BLaER1 (cell line): ENCODE measurements at regions not wholly inside any gene's neighbourhood (a gene's known extent, or its start where the extent isn't known, plus 50 kb on each side); places are given as distances from the start of the nearest gene placed in this dataset.

ENCODE experiments used
- H3K27ac ChIP-seq: shearing (Covaris generic); formaldehyde crosslinking; 2 replicates; pipeline ENCODE4 v1.8.1; 2022
- H3K27me3 ChIP-seq: shearing (Covaris generic); formaldehyde crosslinking; 2 replicates; pipeline ENCODE4 v1.8.1; 2022
- H3K36me3 ChIP-seq: shearing (Covaris generic); formaldehyde crosslinking; 2 replicates; pipeline ENCODE4 v1.8.1; 2022
- H3K4me1 ChIP-seq: shearing (Covaris generic); formaldehyde crosslinking; 2 replicates; pipeline ENCODE4 v1.8.1; 2022
- H3K4me2 ChIP-seq: shearing (Covaris generic); formaldehyde crosslinking; 2 replicates; pipeline ENCODE4 v1.8.1; 2022
- H3K4me3 ChIP-seq: shearing (Covaris generic); formaldehyde crosslinking; 2 replicates; pipeline ENCODE4 v1.8.1; 2022
- H3K9ac ChIP-seq: shearing (Covaris generic); formaldehyde crosslinking; 2 replicates; pipeline ENCODE4 v1.8.1; 2022
- H3K9me3 ChIP-seq: shearing (Covaris generic); formaldehyde crosslinking; 2 replicates; pipeline ENCODE4 v1.8.1; 2022
- H4K20me1 ChIP-seq: shearing (Covaris generic); formaldehyde crosslinking; 2 replicates; pipeline ENCODE4 v1.8.1; 2022
- Cebpa-rat ChIP-seq: shearing (Covaris generic); IDR thresholded peaks from 2 replicates; pipeline ENCODE4 v1.8.1; 2022

DNA sequence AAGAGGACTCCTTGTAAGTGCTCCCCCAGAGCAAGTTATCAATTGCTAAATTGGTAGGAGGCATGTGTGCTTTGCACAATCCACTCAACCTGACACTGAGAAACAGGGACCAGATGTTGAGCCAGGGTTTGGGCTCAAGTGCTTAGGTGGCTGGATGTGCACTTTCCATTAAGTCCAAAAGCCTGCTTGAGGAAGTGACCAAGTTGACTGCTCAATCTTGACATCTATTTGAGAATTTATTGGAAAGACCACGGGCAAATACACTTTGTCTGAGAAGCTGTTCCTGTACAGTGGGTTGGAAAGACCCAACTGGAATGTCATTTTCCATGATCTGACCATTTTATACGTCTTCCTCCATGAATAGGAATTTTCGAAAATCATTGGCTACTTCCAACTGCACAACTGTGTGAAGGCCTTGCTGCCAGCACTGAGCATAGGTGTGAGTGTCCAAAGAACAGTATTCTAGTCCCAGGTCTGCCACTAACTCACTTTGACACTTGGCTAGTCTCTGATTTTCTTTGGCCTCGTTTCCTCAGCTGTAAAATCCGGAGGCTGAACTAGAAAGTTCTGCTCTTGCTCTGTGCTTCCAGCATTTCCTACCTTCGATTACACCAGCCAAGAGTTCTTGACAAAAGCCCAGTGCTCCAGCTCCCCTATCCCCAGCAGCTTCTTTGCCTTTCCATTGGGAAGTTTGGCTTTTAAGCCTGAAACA is 186.9 kb upstream of the ECI2 start:
- Histone ChIP-seq H3K27me3 (no peaks in the 10 kb centered on the region), H3K36me3 (no peaks in the 10 kb centered on the region), H4K20me1 (no peaks in the 10 kb centered on the region), H3K9me3 (peaks cover 6% of the 10 kb centered on the region; the same call in 1 of the 2 replicates), H3K4me1 (no peaks in the 10 kb centered on the region; the same call in 1 of the 2 replicates), H3K27ac (no peak overlapping the region), H3K4me2 (no peak overlapping the region), H3K4me3 (no peak overlapping the region), H3K9ac (no peak overlapping the region)
- no peak for TF ChIP-seq Cebpa-rat

DNA sequence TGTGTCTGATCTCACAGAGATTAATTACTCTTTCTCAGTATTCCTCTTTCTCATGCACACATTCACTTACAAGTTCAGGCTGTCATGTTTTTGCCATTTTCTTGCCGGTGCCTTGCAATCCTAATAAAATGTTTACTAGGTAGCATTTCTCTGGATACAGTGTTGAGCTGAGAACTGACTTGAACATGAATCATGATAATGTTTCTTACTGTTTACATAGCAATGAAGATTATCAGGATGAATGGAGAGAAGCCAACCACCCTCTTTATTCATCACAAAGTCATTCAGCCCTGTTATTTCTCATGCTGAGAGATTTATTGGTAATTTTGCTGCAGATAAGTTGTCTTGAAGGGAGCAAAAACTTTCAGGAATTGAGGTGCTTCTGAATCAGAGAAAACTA is 185.5 kb upstream of the ECI2 start:
- Histone ChIP-seq H3K4me3 (no peak overlapping the region), H3K9me3 (no peaks in the 10 kb centered on the region), H3K27ac (no peak overlapping the region), H3K4me2 (no peak overlapping the region), H3K9ac (no peak overlapping the region), H4K20me1 (no peaks in the 10 kb centered on the region), H3K27me3 (no peaks in the 10 kb centered on the region), H3K36me3 (no peaks in the 10 kb centered on the region), H3K4me1 (no peaks in the 10 kb centered on the region; the same call in 1 of the 2 replicates)
- no peak for TF ChIP-seq Cebpa-rat

DNA sequence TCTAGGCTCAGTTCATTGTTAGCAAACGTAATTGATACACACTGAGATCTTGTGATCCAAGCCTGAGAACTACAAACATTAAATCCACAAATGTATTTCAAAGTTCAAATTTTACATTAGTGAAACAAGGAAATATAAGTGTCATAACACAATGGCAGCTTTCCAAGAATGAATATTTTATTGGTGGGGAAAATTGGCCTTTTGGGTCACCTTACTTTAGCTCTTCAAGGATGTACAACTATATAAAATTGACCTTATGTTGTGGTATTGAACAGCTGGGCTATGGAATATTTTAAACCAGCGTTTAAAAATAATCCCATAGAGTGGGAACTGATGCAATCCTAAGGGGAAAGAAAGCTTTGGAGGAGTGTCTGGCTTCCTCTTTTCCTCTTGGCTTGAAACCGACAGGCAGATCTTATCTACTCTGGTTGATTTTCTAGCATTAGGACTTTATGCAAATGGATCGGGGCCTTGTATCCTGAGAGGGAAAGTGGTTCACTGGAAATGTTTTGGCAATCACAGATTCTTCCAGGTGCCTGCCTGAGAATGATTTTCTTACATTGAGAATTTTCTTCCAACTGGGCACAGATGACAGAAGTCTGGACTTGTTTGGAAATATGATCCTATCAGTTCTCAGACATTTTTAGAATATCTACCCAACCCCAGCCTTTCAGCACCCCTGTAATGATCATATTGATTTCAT is 184.8 kb upstream of the ECI2 start:
- TF ChIP-seq Cebpa-rat: no peak
- Histone ChIP-seq H3K27me3 (no peaks in the 10 kb centered on the region), H3K27ac (no peak overlapping the region), H3K4me2 (no peak overlapping the region), H3K9ac (no peak overlapping the region), H3K36me3 (no peaks in the 10 kb centered on the region), H3K9me3 (no peaks in the 10 kb centered on the region), H3K4me1 (no peaks in the 10 kb centered on the region; the same call in 1 of the 2 replicates), H4K20me1 (no peaks in the 10 kb centered on the region), H3K4me3 (no peak overlapping the region)

DNA sequence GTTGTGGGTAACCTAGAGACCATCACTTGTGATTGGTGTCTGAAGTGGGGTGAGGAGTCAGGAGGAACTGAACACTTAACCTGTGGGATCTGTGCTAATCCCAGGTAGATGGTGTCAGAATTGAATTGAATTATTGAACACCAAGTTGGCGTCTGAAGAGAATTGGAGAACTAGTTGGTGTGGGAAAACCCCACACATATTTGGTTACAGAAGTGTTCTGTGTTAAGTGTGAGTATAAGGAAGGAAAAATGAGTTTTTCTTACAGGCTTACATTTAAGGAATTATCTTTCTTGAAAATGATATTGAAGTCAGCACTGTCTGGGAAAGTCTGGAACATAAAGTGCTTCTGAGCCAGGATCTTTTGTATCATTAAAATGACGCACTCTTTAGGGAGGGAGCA is 182.9 kb upstream of the ECI2 start:
- Histone ChIP-seq H3K36me3 (no peaks in the 10 kb centered on the region), H3K27ac (no peak overlapping the region), H3K9ac (no peak overlapping the region), H3K4me2 (no peak overlapping the region), H3K9me3 (peaks cover 2% of the 10 kb centered on the region), H3K4me1 (no peaks in the 10 kb centered on the region; the same call in 1 of the 2 replicates), H4K20me1 (no peaks in the 10 kb centered on the region), H3K27me3 (no peaks in the 10 kb centered on the region), H3K4me3 (no peak overlapping the region)
- no peak for TF ChIP-seq Cebpa-rat

DNA sequence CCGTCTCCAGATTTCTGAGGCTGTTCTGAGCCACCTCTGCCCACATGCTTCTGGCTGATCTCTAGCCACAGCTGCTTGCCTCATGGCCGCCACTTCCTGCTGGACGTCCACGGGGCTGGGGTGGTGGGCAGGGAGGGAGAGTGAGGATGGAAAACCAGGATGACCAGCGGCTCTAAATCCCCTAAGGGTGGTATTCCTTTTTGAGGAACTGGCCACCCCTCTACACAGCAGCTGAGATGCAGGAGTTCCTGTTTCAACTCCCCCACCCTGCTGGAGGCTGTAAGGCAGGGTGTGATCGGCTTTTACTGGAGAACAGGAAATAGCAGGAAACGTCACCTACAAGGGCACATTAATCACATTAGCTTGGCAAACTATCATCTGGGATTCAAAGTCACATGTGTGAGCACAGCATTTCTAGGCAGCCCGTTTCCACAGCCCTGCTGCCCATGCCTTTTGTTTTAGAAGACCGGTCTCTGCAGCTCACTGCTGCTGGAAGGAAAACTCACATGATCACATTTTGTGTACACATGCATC is 181.6 kb upstream of the ECI2 start:
- no peak overlapping the region for H3K9ac ChIP-seq

DNA sequence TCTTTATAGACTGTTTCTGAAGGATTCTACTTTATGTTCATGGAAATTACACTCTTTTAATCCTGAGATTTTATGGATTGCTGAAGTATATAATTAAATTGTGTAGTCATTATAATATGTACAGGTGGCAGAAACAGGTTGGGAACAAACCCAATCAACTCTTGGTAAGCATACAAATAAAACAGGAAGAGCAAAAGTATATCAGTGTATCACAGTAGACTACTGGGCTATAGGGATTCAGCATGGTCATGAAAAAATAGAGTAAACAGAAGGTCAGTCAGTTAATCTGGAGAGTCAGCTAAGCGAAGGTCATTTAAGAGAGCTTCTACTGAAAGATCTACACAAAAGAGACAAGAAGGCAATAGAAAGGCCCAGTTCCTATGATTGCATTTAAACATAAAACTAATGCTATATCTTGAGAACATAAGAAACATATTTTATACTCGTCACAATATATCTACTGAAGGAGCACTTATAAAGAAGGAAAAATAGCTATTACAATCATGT is 178.9 kb upstream of the ECI2 start:
- Histone ChIP-seq H3K27ac (no peak overlapping the region), H3K4me3 (no peak overlapping the region), H3K4me2 (no peak overlapping the region), H4K20me1 (no peaks in the 10 kb centered on the region), H3K9ac (no peak overlapping the region), H3K27me3 (no peaks in the 10 kb centered on the region), H3K9me3 (peaks cover 24% of the 10 kb centered on the region), H3K4me1 (no peaks in the 10 kb centered on the region; the same call in 1 of the 2 replicates), H3K36me3 (no peaks in the 10 kb centered on the region)
- TF ChIP-seq Cebpa-rat: no peak

More for the DNA sequence above, 181.6 kb upstream of the ECI2 start:
- H3K36me3 ChIP-seq: no peaks in the 10 kb centered on the region
- no peaks in the 10 kb centered on the region for H4K20me1 ChIP-seq
- no peak overlapping the region for H3K4me3 ChIP-seq
- H3K27ac ChIP-seq: no peak overlapping the region
- H3K9me3 ChIP-seq: peaks cover 16% of the 10 kb centered on the region
- no peak for TF ChIP-seq Cebpa-rat
- H3K4me1 ChIP-seq: no peaks in the 10 kb centered on the region; the same call in 1 of the 2 replicates
- H3K4me2 ChIP-seq: no peak overlapping the region
- H3K27me3 ChIP-seq: no peaks in the 10 kb centered on the region

DNA sequence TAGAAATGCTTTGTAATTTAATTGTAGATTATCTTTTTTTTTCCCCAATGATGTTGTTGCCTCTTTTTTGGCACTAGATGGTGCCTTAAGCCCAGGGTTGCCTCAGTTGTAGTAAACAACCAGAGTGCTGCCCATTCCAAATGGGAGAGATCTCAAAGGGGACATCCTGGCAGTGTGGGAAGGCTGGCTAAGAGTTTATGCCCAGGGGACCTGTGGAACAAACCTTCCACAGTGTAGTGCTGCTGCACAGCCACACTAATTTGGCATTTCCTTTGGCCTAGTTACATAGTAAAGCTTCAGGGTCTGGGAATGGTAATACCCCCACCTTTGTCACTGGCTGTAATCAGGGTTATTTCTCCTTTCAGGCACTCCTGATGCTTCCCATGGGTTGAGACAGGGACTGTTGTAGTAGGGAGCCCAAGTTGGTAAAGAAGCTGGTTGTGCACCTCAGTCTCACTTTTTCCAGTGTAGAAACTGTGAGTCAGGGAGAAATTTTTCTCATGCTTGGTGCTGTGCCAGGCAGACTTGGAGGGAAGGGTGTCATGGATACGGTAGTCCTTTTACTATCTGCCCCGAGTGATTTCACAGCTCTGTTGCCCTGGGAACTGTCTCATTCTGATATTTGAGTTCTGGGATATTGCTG is 177.8 kb upstream of the ECI2 start:
- TF ChIP-seq Cebpa-rat: no peak
- no peak overlapping the region for H3K27ac ChIP-seq
- H3K4me3 ChIP-seq: no peak overlapping the region
- no peaks in the 10 kb centered on the region for H3K27me3 ChIP-seq
- H3K9ac ChIP-seq: no peak overlapping the region
- H4K20me1 ChIP-seq: no peaks in the 10 kb centered on the region
- H3K9me3 ChIP-seq: peaks cover 24% of the 10 kb centered on the region
- H3K4me1 ChIP-seq: no peaks in the 10 kb centered on the region
- no peak overlapping the region for H3K4me2 ChIP-seq
- no peaks in the 10 kb centered on the region for H3K36me3 ChIP-seq

DNA sequence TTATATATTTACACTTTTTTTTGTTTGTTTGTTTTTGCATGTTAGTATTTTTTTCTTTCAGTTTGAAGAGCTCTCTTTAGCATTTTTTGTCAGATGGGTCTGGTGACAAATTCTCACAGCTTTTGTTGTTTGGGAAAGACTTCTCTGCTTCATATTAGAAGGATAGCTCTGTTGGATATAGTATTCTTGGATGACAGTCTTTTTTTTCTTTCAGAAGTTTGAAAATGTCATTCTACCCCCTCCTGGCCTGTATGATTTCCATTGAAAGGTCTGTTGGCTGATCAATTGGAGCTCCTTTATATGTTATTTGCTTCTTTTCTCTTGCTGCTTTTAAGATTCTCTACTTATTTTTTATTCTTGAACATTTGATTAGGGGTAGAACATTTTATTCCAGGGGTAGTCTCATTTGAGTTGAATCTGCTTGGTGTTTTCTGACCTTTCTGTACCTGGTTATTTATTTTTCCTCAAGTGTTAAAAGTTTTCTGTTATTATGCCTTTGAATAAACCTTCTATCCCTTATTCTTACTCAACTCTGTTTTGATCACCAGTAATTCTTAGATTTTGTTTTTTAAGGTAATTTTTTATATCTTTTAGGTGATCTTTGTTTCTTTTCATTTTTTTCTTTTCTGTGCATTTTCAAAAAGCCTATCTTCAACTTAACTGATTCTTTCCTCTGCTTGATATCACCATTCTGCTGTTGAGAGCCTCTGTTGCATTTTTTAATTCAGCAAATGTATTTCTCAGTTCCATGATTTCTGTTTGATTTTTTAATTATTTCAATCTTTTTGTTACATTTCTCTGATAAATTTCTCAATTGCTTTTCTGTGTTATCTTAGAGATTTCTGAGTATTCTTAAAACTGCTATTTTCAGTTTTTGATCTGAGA is 176.8 kb upstream of the ECI2 start:
- H3K4me1 ChIP-seq: no peaks in the 10 kb centered on the region
- H3K36me3 ChIP-seq: no peaks in the 10 kb centered on the region
- H3K4me3 ChIP-seq: no peak overlapping the region
- H4K20me1 ChIP-seq: no peaks in the 10 kb centered on the region
- H3K9me3 ChIP-seq: peaks cover 24% of the 10 kb centered on the region
- no peaks in the 10 kb centered on the region for H3K27me3 ChIP-seq
- no peak overlapping the region for H3K27ac ChIP-seq
- TF ChIP-seq Cebpa-rat: no peak
- H3K4me2 ChIP-seq: no peak overlapping the region
- no peak overlapping the region for H3K9ac ChIP-seq

DNA sequence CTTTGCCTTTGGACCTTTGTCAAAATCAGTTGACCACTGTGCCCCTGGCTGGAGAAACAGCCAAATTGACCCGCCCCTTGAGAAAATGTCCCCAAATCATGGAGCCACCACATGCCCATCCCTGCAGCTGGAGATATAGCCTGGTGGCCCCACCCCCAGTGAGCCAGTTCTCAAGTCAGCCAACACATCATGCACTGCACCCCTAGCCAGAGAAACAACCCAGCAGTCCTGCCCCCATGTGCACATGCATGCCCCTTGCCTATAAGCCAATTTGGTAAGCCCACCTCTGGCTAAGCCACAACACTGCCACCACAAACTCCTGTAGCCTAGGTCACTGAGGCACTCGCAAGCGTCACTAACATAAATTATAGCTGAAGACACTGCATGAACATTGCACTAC is 174.2 kb upstream of the ECI2 start:
- Histone ChIP-seq H3K27me3 (no peaks in the 10 kb centered on the region), H3K9ac (no peak overlapping the region), H3K4me3 (no peak overlapping the region), H4K20me1 (no peaks in the 10 kb centered on the region), H3K36me3 (no peaks in the 10 kb centered on the region), H3K4me2 (no peak overlapping the region), H3K4me1 (no peaks in the 10 kb centered on the region), H3K27ac (no peak overlapping the region), H3K9me3 (peaks cover 24% of the 10 kb centered on the region)
- TF ChIP-seq Cebpa-rat: no peak
